ENCODE measurements at regions not wholly inside any gene's neighbourhood (a gene's known extent, or its start where the extent isn't known, plus 50 kb on each side); places are given as distances from the start of the nearest gene placed in this dataset.
"Not testable (repeated sequence)": the region's sequence is repeated elsewhere in the genome, so short reads cannot be mapped to it uniquely, and the experiment has no call there.

- Histone ChIP-seq H3K9me3 (ENCODE audit: insufficient read depth, low read length) (no peaks in the 10 kb centered on the region), H3K4me2 (ENCODE audit: low read depth, low read length, poor library complexity, severe bottlenecking) (no peak overlapping the region), H3K4me3 (ENCODE audit: insufficient read depth, low read length, poor library complexity, severe bottlenecking) (no peak overlapping the region)
Measured at GRCh38 chr17:77529328-77529650, 388.5 kb downstream of the SEC14L1 start.

GRCh38 chr17:77530591-77530990, 389.8 kb downstream of the SEC14L1 start:
- no peaks in the 10 kb centered on the region for H3K79me2 ChIP-seq (ENCODE audit: insufficient read depth, low read length)
- H3K27me3 ChIP-seq (ENCODE audit: low read length), result no peaks in the 10 kb centered on the region
- TF ChIP-seq EZH2phosphoT487 (conservative IDR thresholded peaks at IDR 0.05; ENCODE audit: low read length), result no peak
- no peak for TF ChIP-seq CTCF (IDR thresholded peaks at IDR 0.05; ENCODE audit: insufficient read depth, low read length, poor library complexity, severe bottlenecking)
- H3K36me3 ChIP-seq (ENCODE audit: low read length), result no peaks in the 10 kb centered on the region
- H2AFZ ChIP-seq (ENCODE audit: low read depth, low read length, severe bottlenecking), result no peak overlapping the region
- H3K9me3 ChIP-seq (ENCODE audit: insufficient read depth, low read length), result no peaks in the 10 kb centered on the region
- no peaks in the 10 kb centered on the region for H3K9me2 ChIP-seq (replicated peaks; ENCODE audit: insufficient read depth, low read length)
- H4K20me1 ChIP-seq (ENCODE audit: low read depth, low read length), result no peaks in the 10 kb centered on the region
- H3F3A ChIP-seq (ENCODE audit: insufficient read depth), result no peaks in the 10 kb centered on the region
- no peak overlapping the region for H3K9ac ChIP-seq (ENCODE audit: low read length)
- H3K27ac ChIP-seq (ENCODE audit: low read depth, low read length), result no peak overlapping the region
- H3K4me2 ChIP-seq (ENCODE audit: low read depth, low read length, poor library complexity, severe bottlenecking), result no peak overlapping the region
- no peak overlapping the region for H3K4me3 ChIP-seq (ENCODE audit: insufficient read depth, low read length, poor library complexity, severe bottlenecking)

More at GRCh38 chr17:77529328-77529650, 388.5 kb downstream of the SEC14L1 start:
- no peaks in the 10 kb centered on the region for H3K9me2 ChIP-seq (replicated peaks; ENCODE audit: insufficient read depth, low read length)
- no peaks in the 10 kb centered on the region for H4K20me1 ChIP-seq (ENCODE audit: low read depth, low read length)
- no peak overlapping the region for H2AFZ ChIP-seq (ENCODE audit: low read depth, low read length, severe bottlenecking)
- TF ChIP-seq EZH2phosphoT487 (conservative IDR thresholded peaks at IDR 0.05; ENCODE audit: low read length) (no peak), CTCF (IDR thresholded peaks at IDR 0.05; ENCODE audit: insufficient read depth, low read length, poor library complexity, severe bottlenecking) (no peak)
- no peaks in the 10 kb centered on the region for H3K27me3 ChIP-seq (ENCODE audit: low read length)
- no peak overlapping the region for H3K27ac ChIP-seq (ENCODE audit: low read depth, low read length)
- no peaks in the 10 kb centered on the region for H3K36me3 ChIP-seq (ENCODE audit: low read length)
- no peaks in the 10 kb centered on the region for H3K79me2 ChIP-seq (ENCODE audit: insufficient read depth, low read length)
- H3K9ac ChIP-seq (ENCODE audit: low read length), result no peak overlapping the region
- H3F3A ChIP-seq (ENCODE audit: insufficient read depth), result no peaks in the 10 kb centered on the region

- no peak for TF ChIP-seq EZH2phosphoT487 (conservative IDR thresholded peaks at IDR 0.05; ENCODE audit: low read length)
- TF ChIP-seq CTCF (IDR thresholded peaks at IDR 0.05; ENCODE audit: insufficient read depth, low read length, poor library complexity, severe bottlenecking), result no peak
- H3K27ac ChIP-seq (ENCODE audit: low read depth, low read length), result no peak overlapping the region
Measured at GRCh38 chr17:77531002-77531401, 390.2 kb downstream of the SEC14L1 start.

GRCh38 chr17:77531641-77532040, 390.9 kb downstream of the SEC14L1 start:
- TF ChIP-seq EZH2phosphoT487 (conservative IDR thresholded peaks at IDR 0.05; ENCODE audit: low read length) (no peak), CTCF (IDR thresholded peaks at IDR 0.05; ENCODE audit: insufficient read depth, low read length, poor library complexity, severe bottlenecking) (no peak)
- Histone ChIP-seq H3F3A (ENCODE audit: insufficient read depth) (no peaks in the 10 kb centered on the region), H4K20me1 (ENCODE audit: low read depth, low read length) (no peaks in the 10 kb centered on the region), H3K9me2 (replicated peaks; ENCODE audit: insufficient read depth, low read length) (no peaks in the 10 kb centered on the region), H3K9me3 (ENCODE audit: insufficient read depth, low read length) (no peaks in the 10 kb centered on the region), H3K36me3 (ENCODE audit: low read length) (no peaks in the 10 kb centered on the region), H2AFZ (ENCODE audit: low read depth, low read length, severe bottlenecking) (no peak overlapping the region), H3K79me2 (ENCODE audit: insufficient read depth, low read length) (no peaks in the 10 kb centered on the region), H3K27me3 (ENCODE audit: low read length) (no peaks in the 10 kb centered on the region), H3K27ac (ENCODE audit: low read depth, low read length) (no peak overlapping the region), H3K4me3 (ENCODE audit: insufficient read depth, low read length, poor library complexity, severe bottlenecking) (no peak overlapping the region), H3K9ac (ENCODE audit: low read length) (no peak overlapping the region), H3K4me2 (ENCODE audit: low read depth, low read length, poor library complexity, severe bottlenecking) (no peak overlapping the region)

More at GRCh38 chr17:77531002-77531401, 390.2 kb downstream of the SEC14L1 start:
- Histone ChIP-seq H3K4me2 (ENCODE audit: low read depth, low read length, poor library complexity, severe bottlenecking) (no peak overlapping the region), H2AFZ (ENCODE audit: low read depth, low read length, severe bottlenecking) (no peak overlapping the region), H3K36me3 (ENCODE audit: low read length) (no peaks in the 10 kb centered on the region), H3K9ac (ENCODE audit: low read length) (no peak overlapping the region), H3K79me2 (ENCODE audit: insufficient read depth, low read length) (no peaks in the 10 kb centered on the region), H3K27me3 (ENCODE audit: low read length) (no peaks in the 10 kb centered on the region), H4K20me1 (ENCODE audit: low read depth, low read length) (no peaks in the 10 kb centered on the region), H3K9me3 (ENCODE audit: insufficient read depth, low read length) (no peaks in the 10 kb centered on the region), H3F3A (ENCODE audit: insufficient read depth) (no peaks in the 10 kb centered on the region), H3K9me2 (replicated peaks; ENCODE audit: insufficient read depth, low read length) (no peaks in the 10 kb centered on the region), H3K4me3 (ENCODE audit: insufficient read depth, low read length, poor library complexity, severe bottlenecking) (no peak overlapping the region)

- H3K27me3 ChIP-seq (ENCODE audit: low read length); H2AFZ ChIP-seq (ENCODE audit: low read depth, low read length, severe bottlenecking); H3K79me2 ChIP-seq (ENCODE audit: insufficient read depth, low read length); H3F3A ChIP-seq (ENCODE audit: insufficient read depth); H3K9me3 ChIP-seq (ENCODE audit: insufficient read depth, low read length); H3K36me3 ChIP-seq (ENCODE audit: low read length); H3K4me2 ChIP-seq (ENCODE audit: low read depth, low read length, poor library complexity, severe bottlenecking); H3K4me3 ChIP-seq (ENCODE audit: insufficient read depth, low read length, poor library complexity, severe bottlenecking); H4K20me1 ChIP-seq (ENCODE audit: low read depth, low read length); H3K9me2 ChIP-seq (replicated peaks; ENCODE audit: insufficient read depth, low read length); H3K27ac ChIP-seq (ENCODE audit: low read depth, low read length); H3K9ac ChIP-seq (ENCODE audit: low read length): not testable (repeated sequence)
Measured at GRCh38 chr17:77533697-77534096, 392.9 kb downstream of the SEC14L1 start.
